ENCODE measurements at regions not wholly inside any gene's neighbourhood (a gene's known extent, or its start where the extent isn't known, plus 50 kb on each side); places are given as distances from the start of the nearest gene placed in this dataset.

DNA sequence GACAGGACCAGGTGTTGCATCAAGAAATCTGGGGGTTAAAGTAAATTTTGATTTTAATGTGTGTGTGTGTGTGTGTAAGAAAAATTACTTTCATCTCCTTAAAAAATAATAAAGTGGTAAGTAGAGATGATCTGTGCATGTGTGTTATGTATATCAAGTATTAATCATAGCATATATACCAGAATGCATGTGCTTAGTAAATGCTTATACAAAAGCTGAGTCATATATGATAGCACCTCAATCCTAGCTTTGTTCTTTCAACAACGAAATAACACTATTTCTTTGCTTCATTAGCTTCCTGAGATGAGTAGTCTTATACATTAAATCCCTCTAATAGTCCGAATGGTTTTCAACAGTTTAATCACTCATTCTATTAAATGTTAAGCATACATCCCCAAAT lies 899.6 kb upstream of the ANO3 start:
- Histone ChIP-seq H3K9me3 (ENCODE audit: control insufficient read depth in 4 of 4, insufficient read depth in 3 of 4, low read length in 3 of 4) (no peaks in the 10 kb centered on the region), H3K9ac (ENCODE audit: insufficient read depth in 1 of 2, low read length in 2 of 2) (no peak overlapping the region), H3K4me3 (no peak overlapping the region), H3K27me3 (ENCODE audit: control insufficient read depth in 3 of 3, insufficient read depth in 3 of 3, low read length in 2 of 3) (no peaks in the 10 kb centered on the region), H3K36me3 (ENCODE audit: control insufficient read depth in 4 of 4, insufficient read depth in 4 of 4, low read length in 4 of 4) (no peaks in the 10 kb centered on the region), H3K27ac (ENCODE audit: low read depth in 1 of 2, low read length in 1 of 2) (no peak overlapping the region), H3K4me1 (ENCODE audit: control insufficient read depth in 5 of 5, insufficient read depth in 5 of 5, low read length in 5 of 5) (no peaks in the 10 kb centered on the region)
- WGBS, 2 donors = 79 to 86% methylated on average over 2 of the region's 2 CpGs
- ATAC-seq (ENCODE audit: insufficient read depth, low FRiP score) = no peak
- TF ChIP-seq, protein P1, sequence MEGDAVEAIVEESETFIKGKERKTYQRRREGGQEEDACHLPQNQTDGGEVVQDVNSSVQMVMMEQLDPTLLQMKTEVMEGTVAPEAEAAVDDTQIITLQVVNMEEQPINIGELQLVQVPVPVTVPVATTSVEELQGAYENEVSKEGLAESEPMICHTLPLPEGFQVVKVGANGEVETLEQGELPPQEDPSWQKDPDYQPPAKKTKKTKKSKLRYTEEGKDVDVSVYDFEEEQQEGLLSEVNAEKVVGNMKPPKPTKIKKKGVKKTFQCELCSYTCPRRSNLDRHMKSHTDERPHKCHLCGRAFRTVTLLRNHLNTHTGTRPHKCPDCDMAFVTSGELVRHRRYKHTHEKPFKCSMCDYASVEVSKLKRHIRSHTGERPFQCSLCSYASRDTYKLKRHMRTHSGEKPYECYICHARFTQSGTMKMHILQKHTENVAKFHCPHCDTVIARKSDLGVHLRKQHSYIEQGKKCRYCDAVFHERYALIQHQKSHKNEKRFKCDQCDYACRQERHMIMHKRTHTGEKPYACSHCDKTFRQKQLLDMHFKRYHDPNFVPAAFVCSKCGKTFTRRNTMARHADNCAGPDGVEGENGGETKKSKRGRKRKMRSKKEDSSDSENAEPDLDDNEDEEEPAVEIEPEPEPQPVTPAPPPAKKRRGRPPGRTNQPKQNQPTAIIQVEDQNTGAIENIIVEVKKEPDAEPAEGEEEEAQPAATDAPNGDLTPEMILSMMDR (IDR thresholded peaks at IDR 0.05; ENCODE audit: control extremely low read depth, extremely low read depth) = no peak
- DNase-seq = no peak

DNA sequence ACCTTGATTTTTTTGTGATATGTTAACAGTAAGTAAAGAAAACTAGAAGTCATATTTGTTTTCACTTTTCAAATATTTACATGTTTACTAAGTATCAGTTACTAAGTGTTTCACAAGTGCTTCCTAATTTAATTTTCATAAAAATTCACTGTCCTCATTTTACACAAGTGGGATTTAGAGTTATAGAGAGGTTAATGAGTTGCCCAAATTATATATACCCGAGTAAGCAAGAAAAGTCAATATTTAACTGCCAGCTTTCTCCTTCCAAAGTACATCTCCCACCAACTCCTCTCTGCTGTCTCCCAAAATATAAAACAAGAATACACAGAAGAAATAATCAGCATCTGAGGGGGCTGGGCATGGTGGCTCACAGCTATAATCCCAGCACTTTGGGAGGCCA lies 896.7 kb upstream of the ANO3 start:
- ATAC-seq (ENCODE audit: insufficient read depth, low FRiP score) (no peak), DNase-seq (no peak)
- TF ChIP-seq, protein P1 (IDR thresholded peaks at IDR 0.05; ENCODE audit: control extremely low read depth, extremely low read depth) = no peak
- H3K27me3 ChIP-seq (ENCODE audit: control insufficient read depth in 3 of 3, insufficient read depth in 3 of 3, low read length in 2 of 3) = no peaks in the 10 kb centered on the region
- 59 to 78% methylated on average over 1 of the region's 1 CpG for WGBS, 2 donors
- no peak overlapping the region for H3K9ac ChIP-seq (ENCODE audit: insufficient read depth in 1 of 2, low read length in 2 of 2)
- no peaks in the 10 kb centered on the region for H3K36me3 ChIP-seq (ENCODE audit: control insufficient read depth in 4 of 4, insufficient read depth in 4 of 4, low read length in 4 of 4)
- no peaks in the 10 kb centered on the region for H3K4me1 ChIP-seq (ENCODE audit: control insufficient read depth in 5 of 5, insufficient read depth in 5 of 5, low read length in 5 of 5)
- no peaks in the 10 kb centered on the region for H3K9me3 ChIP-seq (ENCODE audit: control insufficient read depth in 4 of 4, insufficient read depth in 3 of 4, low read length in 3 of 4)
- H3K27ac ChIP-seq (ENCODE audit: low read depth in 1 of 2, low read length in 1 of 2) = no peak overlapping the region
- H3K4me3 ChIP-seq = no peak overlapping the region

DNA sequence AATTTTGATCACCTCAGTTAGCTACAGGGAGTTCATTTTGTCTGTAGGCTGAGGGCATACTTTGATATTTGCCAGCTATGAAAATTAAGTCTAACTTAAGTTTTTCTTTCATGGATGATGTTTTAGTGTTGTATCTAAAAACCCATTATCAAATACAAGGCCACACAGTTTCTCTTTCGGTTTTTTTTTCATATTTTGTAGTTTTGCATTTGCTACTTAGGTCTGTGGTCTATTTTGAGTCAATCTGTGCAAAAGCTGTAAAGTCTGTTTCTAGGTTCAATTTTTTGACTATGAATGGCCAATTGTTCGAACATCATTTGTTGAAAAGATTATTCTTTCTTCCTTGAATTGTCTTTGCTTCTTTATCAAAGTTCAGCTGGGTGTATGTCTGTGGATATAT lies 895.6 kb upstream of the ANO3 start:
- H3K27me3 ChIP-seq (ENCODE audit: control insufficient read depth in 3 of 3, insufficient read depth in 3 of 3, low read length in 2 of 3) = no peaks in the 10 kb centered on the region
- no peaks in the 10 kb centered on the region for H3K36me3 ChIP-seq (ENCODE audit: control insufficient read depth in 4 of 4, insufficient read depth in 4 of 4, low read length in 4 of 4)
- H3K4me1 ChIP-seq (ENCODE audit: control insufficient read depth in 5 of 5, insufficient read depth in 5 of 5, low read length in 5 of 5) = no peaks in the 10 kb centered on the region
- no peak overlapping the region for H3K4me3 ChIP-seq
- WGBS, 2 donors = 84 to 85% methylated on average over 2 of the region's 2 CpGs
- no peaks in the 10 kb centered on the region for H3K9me3 ChIP-seq (ENCODE audit: control insufficient read depth in 4 of 4, insufficient read depth in 3 of 4, low read length in 3 of 4)
- no peak overlapping the region for H3K9ac ChIP-seq (ENCODE audit: insufficient read depth in 1 of 2, low read length in 2 of 2)
- ATAC-seq (ENCODE audit: insufficient read depth, low FRiP score) (no peak), DNase-seq (no peak)
- H3K27ac ChIP-seq (ENCODE audit: low read depth in 1 of 2, low read length in 1 of 2) = no peak overlapping the region
- TF ChIP-seq, protein P1 (IDR thresholded peaks at IDR 0.05; ENCODE audit: control extremely low read depth, extremely low read depth) = no peak

DNA sequence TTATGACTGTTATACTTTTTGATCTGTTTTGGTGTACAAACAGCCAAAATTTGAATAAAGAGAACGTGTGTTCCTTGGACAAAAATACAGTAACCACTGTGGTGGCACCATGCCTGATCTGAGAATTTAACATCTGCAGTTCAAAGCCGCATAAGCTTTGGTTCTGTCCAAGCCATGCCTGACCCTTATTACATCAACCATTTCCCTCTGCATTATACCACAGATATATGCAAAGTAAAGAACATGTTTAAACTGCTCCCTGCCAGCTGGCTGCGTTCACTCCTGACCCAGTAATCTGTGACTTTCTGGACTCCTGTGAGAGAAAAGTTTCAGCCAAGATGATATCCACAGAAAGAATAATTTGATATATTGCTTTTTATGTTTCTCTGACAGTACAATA lies 890.5 kb upstream of the ANO3 start:
- peak; percentile 55 to 84 (median 82) for DNase-seq
- Histone ChIP-seq H3K27me3 (ENCODE audit: control insufficient read depth in 3 of 3, insufficient read depth in 3 of 3, low read length in 2 of 3) (no peaks in the 10 kb centered on the region), H3K27ac (ENCODE audit: low read depth in 1 of 2, low read length in 1 of 2) (no peak overlapping the region), H3K9me3 (ENCODE audit: control insufficient read depth in 4 of 4, insufficient read depth in 3 of 4, low read length in 3 of 4) (no peaks in the 10 kb centered on the region), H3K9ac (ENCODE audit: insufficient read depth in 1 of 2, low read length in 2 of 2) (no peak overlapping the region), H3K4me3 (no peak overlapping the region), H3K36me3 (ENCODE audit: control insufficient read depth in 4 of 4, insufficient read depth in 4 of 4, low read length in 4 of 4) (no peaks in the 10 kb centered on the region), H3K4me1 (ENCODE audit: control insufficient read depth in 5 of 5, insufficient read depth in 5 of 5, low read length in 5 of 5) (peaks cover 0 to 7% (median 0%) of the 10 kb centered on the region in 5 donors)
- ATAC-seq (ENCODE audit: insufficient read depth, low FRiP score) = no peak
- WGBS, 2 donors = 51 to 66% methylated on average over 3 of the region's 3 CpGs
- TF ChIP-seq, protein P1 (IDR thresholded peaks at IDR 0.05; ENCODE audit: control extremely low read depth, extremely low read depth) = no peak
